Keratinocyte (primary cell): ENCODE measurements at regions not wholly inside any gene's neighbourhood (a gene's known extent, or its start where the extent isn't known, plus 50 kb on each side); places are given as distances from the start of the nearest gene placed in this dataset.

ENCODE experiments used
- DNase-seq: peaks from one replicate; pipeline ENCODE4 v3.0.0-alpha.2; 2011; ENCODE audit warnings: low read depth, missing footprints, low spot score
- FAIRE-seq: peaks from 2 replicates; lab custom pipeline; 2011; peaks lifted over from hg19 to GRCh38; lab: Jason Lieb, UNC
- H2AFZ ChIP-seq: 2 replicates; pipeline ENCODE4 v1.6.0; 2012; ENCODE audit warnings: low read length, control low read depth, inconsistent platforms; ENCODE audit not compliant: control insufficient read depth
- H3K27ac ChIP-seq: 2 replicates; pipeline ENCODE4 v1.5.1; 2011; ENCODE audit warnings: low read length; ENCODE audit not compliant: control insufficient read depth, insufficient read depth
- H3K27me3 ChIP-seq: 3 replicates; pipeline ENCODE4 v1.6.0; 2011; ENCODE audit warnings: low read length; ENCODE audit not compliant: control insufficient read depth, insufficient read depth; ENCODE audit errors: extremely low read depth
- H3K36me3 ChIP-seq, 2 experiments: 2 replicates in 1 of 2; 3 replicates in 1 of 2; pipeline ENCODE4 v1.5.1; 2011; ENCODE audit warnings: low read length in 2 of 2, mild to moderate bottlenecking in 1 of 2; ENCODE audit not compliant: control insufficient read depth in 2 of 2, insufficient read depth in 2 of 2; ENCODE audit errors: extremely low read depth in 1 of 2
- H3K4me1 ChIP-seq: 3 replicates; pipeline ENCODE4 v1.5.1; 2011; ENCODE audit warnings: low read length; ENCODE audit not compliant: control insufficient read depth, insufficient read depth; ENCODE audit errors: extremely low read depth
- H3K4me2 ChIP-seq: 3 replicates; pipeline ENCODE4 v1.6.0; 2011; ENCODE audit warnings: low read depth, low read length; ENCODE audit not compliant: control insufficient read depth, insufficient read depth; ENCODE audit errors: extremely low read depth
- H3K4me3 ChIP-seq, 3 experiments: fragments of 200-600 bp in 1 of 3; sonication (generic) in 1 of 3; 2 replicates in 2 of 3; 3 replicates in 1 of 3; pipeline ENCODE4 v1.5.1; 2011 to 2016; ENCODE audit warnings: low read length in 3 of 3, mild to moderate bottlenecking in 3 of 3, control low read depth in 2 of 3, inconsistent platforms in 1 of 3, low read depth in 1 of 3, mixed read lengths in 1 of 3, mixed run types in 1 of 3, moderate library complexity in 1 of 3; ENCODE audit not compliant: control insufficient read depth in 2 of 3, insufficient read depth in 2 of 3; ENCODE audit errors: extremely low read depth in 1 of 3
- H3K79me2 ChIP-seq: 2 replicates; pipeline ENCODE4 v1.6.0; 2012; ENCODE audit warnings: low read length; ENCODE audit not compliant: control insufficient read depth, insufficient read depth
- H3K9ac ChIP-seq: 3 replicates; pipeline ENCODE4 v1.6.0; 2011; ENCODE audit warnings: low read length; ENCODE audit not compliant: control insufficient read depth, insufficient read depth; ENCODE audit errors: extremely low read depth
- H3K9me1 ChIP-seq: 3 replicates; pipeline ENCODE4 v1.6.0; 2011; ENCODE audit warnings: low read length; ENCODE audit not compliant: control insufficient read depth, insufficient read depth; ENCODE audit errors: extremely low read depth
- H3K9me3 ChIP-seq: 2 replicates; pipeline ENCODE4 v1.5.1; 2012; ENCODE audit warnings: low read depth, low read length; ENCODE audit not compliant: control insufficient read depth
- H4K20me1 ChIP-seq: 3 replicates; pipeline ENCODE4 v1.6.0; 2011; ENCODE audit warnings: low read length; ENCODE audit not compliant: control insufficient read depth, insufficient read depth; ENCODE audit errors: extremely low read depth
- EZH2 ChIP-seq: IDR thresholded peaks from one replicate; pipeline ENCODE4 v1.6.1; 2012; ENCODE audit warnings: inconsistent platforms, mild to moderate bottlenecking, low read length, moderate library complexity
- dilution Hi-C: fragments of 300-500 bp; cut with MboI; formaldehyde crosslinking; loops from one replicate; pipeline ENCODE4 v1.7.0; 2020; ENCODE audit warnings: low sequenced_read_pairs; ENCODE audit not compliant: extremely low pct_ligation_motif_present
- TF ChIP-seq, protein P1 (sequence below), 3 experiments: IDR thresholded peaks in 1 of 3; conservative IDR thresholded peaks in 1 of 3; optimal IDR thresholded peaks in 1 of 3; 2 replicates in 2 of 3; 3 replicates in 1 of 3; pipeline versions ENCODE3 to v1.5.1; 2011; ENCODE audit warnings: low read length in 3 of 3, mild to moderate bottlenecking in 3 of 3, moderate library complexity in 2 of 3, control low read depth in 1 of 3, inconsistent platforms in 1 of 3; ENCODE audit not compliant: insufficient read depth in 2 of 3; ENCODE audit errors: extremely low read depth in 1 of 3

DNA sequence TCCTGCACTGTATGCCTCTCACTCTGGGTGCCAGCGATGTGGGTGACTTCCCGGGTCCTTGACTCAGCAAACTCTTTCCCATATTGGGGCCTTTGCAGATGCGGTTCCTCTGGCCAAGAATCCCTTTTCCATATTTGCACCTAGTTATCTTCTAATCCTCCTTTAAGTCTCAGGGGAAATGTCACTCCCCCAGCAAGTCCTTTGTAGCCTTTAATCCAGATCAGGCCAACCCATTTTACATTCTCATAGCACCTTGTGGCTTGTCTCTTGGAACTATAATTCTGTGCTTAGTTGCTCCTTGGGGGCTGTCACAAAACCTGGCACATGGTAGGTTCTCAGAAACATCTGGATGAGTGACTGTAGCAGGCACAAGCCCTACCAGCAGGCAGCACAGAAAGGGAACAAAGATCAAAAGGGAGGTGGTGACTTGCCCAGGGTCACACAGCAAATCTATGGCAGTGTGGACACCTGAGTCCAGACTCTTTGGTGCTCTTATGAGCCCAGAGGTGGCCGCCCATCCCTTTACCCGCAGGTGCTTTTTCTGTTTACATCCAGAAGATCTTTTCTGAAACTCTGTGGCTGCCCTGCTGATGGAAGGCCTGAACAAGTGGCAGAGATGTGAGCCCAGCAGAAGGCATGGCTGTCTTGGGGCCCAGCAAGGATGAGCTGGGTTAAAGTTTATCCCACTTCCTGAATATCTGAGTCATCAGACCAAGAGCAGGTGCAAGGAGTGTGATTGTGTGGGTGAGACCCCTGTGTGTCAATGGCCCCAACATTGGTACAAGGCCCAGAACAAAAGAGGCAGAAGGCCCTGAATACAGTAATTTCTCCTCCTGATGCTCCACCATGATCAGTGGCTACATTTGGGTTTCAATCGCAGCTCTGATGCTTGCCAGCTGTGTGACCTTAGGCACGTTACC, 78.6 kb upstream of the GRK3 start:
- TF ChIP-seq, protein P1, sequence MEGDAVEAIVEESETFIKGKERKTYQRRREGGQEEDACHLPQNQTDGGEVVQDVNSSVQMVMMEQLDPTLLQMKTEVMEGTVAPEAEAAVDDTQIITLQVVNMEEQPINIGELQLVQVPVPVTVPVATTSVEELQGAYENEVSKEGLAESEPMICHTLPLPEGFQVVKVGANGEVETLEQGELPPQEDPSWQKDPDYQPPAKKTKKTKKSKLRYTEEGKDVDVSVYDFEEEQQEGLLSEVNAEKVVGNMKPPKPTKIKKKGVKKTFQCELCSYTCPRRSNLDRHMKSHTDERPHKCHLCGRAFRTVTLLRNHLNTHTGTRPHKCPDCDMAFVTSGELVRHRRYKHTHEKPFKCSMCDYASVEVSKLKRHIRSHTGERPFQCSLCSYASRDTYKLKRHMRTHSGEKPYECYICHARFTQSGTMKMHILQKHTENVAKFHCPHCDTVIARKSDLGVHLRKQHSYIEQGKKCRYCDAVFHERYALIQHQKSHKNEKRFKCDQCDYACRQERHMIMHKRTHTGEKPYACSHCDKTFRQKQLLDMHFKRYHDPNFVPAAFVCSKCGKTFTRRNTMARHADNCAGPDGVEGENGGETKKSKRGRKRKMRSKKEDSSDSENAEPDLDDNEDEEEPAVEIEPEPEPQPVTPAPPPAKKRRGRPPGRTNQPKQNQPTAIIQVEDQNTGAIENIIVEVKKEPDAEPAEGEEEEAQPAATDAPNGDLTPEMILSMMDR (optimal IDR thresholded peaks at IDR 0.05 in 1 of 3, IDR thresholded peaks at IDR 0.05 in 1 of 3, conservative IDR thresholded peaks at IDR 0.05 in 1 of 3; ENCODE audit: extremely low read depth in 1 of 3, insufficient read depth in 2 of 3, low read length in 3 of 3), result no peak
- no peak for TF ChIP-seq EZH2
- H3K4me3 ChIP-seq, result no peak overlapping the region
- dilution Hi-C loops, result no loop called here
- H3K4me2 ChIP-seq, result no peak overlapping the region
- no peaks in the 10 kb centered on the region for H4K20me1 ChIP-seq
- no peak for FAIRE-seq
- no peaks in the 10 kb centered on the region for H3K4me1 ChIP-seq
- no peak overlapping the region for H3K9ac ChIP-seq
- H2AFZ ChIP-seq, result no peak overlapping the region
- no peak overlapping the region for H3K27ac ChIP-seq
- no peaks in the 10 kb centered on the region for H3K9me1 ChIP-seq
- H3K9me3 ChIP-seq, result no peaks in the 10 kb centered on the region
- H3K27me3 ChIP-seq, result no peaks in the 10 kb centered on the region
- DNase-seq, result no peak
- no peaks in the 10 kb centered on the region for H3K36me3 ChIP-seq
- no peaks in the 10 kb centered on the region for H3K79me2 ChIP-seq

GRCh38 chr22:25487508-25487907, 77.0 kb upstream of the GRK3 start:
- Histone ChIP-seq H4K20me1 (no peaks in the 10 kb centered on the region), H3K4me2 (no peak overlapping the region), H3K9ac (no peak overlapping the region), H3K9me3 (no peaks in the 10 kb centered on the region), H3K36me3 (no peaks in the 10 kb centered on the region), H2AFZ (no peak overlapping the region), H3K27ac (no peak overlapping the region), H3K9me1 (no peaks in the 10 kb centered on the region), H3K4me1 (no peaks in the 10 kb centered on the region), H3K79me2 (no peaks in the 10 kb centered on the region), H3K4me3 (no peak overlapping the region), H3K27me3 (no peaks in the 10 kb centered on the region)
- DNase-seq, result no peak
- TF ChIP-seq, protein P1 (optimal IDR thresholded peaks at IDR 0.05 in 1 of 3, IDR thresholded peaks at IDR 0.05 in 1 of 3, conservative IDR thresholded peaks at IDR 0.05 in 1 of 3; ENCODE audit: extremely low read depth in 1 of 3, insufficient read depth in 2 of 3, low read length in 3 of 3), result no peak
- TF ChIP-seq EZH2, result no peak
- no peak for FAIRE-seq
- dilution Hi-C loops, result no loop called here
